Endothelial cell of umbilical vein (primary cell): ENCODE measurements at regions not wholly inside any gene's neighbourhood (a gene's known extent, or its start where the extent isn't known, plus 50 kb on each side); places are given as distances from the start of the nearest gene placed in this dataset.

Source experiments
- BruUV-seq: library from RNA; stranded (reverse); fragments of 400-500 nt; replicated peaks from 2 replicates; lab custom pipeline; 2021; lab: Mats Ljungman, UMichigan
- CTCF ChIA-PET: fragments of 300-600, 350-600 bp; sonication (Branson Sonifier 250); formaldehyde crosslinking; loops from one replicate; lab custom pipeline; 2021; ENCODE audit warnings: antibody characterized with exemption, inconsistent platforms; lab: Charles Lee
- POLR2A ChIA-PET: fragments of 300-600, 350-600 bp; sonication (Branson Sonifier 250); formaldehyde crosslinking; loops from one replicate; lab custom pipeline; 2021; ENCODE audit warnings: antibody characterized with exemption, inconsistent platforms; lab: Charles Lee
- DNase-seq: peaks from one replicate; pipeline ENCODE4 v3.0.0-alpha.2; 2011; ENCODE audit warnings: low read depth, low spot score
- FAIRE-seq: peaks from 2 replicates; lab custom pipeline; 2011; peaks lifted over from hg19 to GRCh38; lab: Jason Lieb, UNC
- H2AFZ ChIP-seq: 2 replicates; pipeline ENCODE4 v1.6.0; 2012; ENCODE audit warnings: low read depth, low read length, control low read depth, inconsistent platforms
- H3K27ac ChIP-seq: 2 replicates; pipeline ENCODE4 v1.5.1; 2011; ENCODE audit warnings: low read depth, mild to moderate bottlenecking, control low read depth, low read length, moderate library complexity; ENCODE audit not compliant: insufficient read depth
- H3K27me3 ChIP-seq, 2 experiments: 2 replicates each; pipeline versions ENCODE4 v1.6.0 to v1.6.1; 2011; ENCODE audit warnings: low read length in 2 of 2, mixed read lengths in 1 of 2; ENCODE audit not compliant: control insufficient read depth in 2 of 2, insufficient read depth in 2 of 2
- H3K36me3 ChIP-seq, 2 experiments: 2 replicates in 1 of 2; 3 replicates in 1 of 2; pipeline ENCODE4 v1.5.1; 2011; ENCODE audit warnings: low read length in 2 of 2, mild to moderate bottlenecking in 1 of 2, moderate library complexity in 1 of 2; ENCODE audit not compliant: control insufficient read depth in 2 of 2, insufficient read depth in 2 of 2; ENCODE audit errors: extremely low read depth in 1 of 2
- H3K4me1 ChIP-seq: 3 replicates; pipeline ENCODE4 v1.5.1; 2011; ENCODE audit warnings: mild to moderate bottlenecking, low read length; ENCODE audit not compliant: control insufficient read depth, insufficient read depth; ENCODE audit errors: extremely low read depth
- H3K4me2 ChIP-seq: 2 replicates; pipeline ENCODE4 v1.6.1; 2011; ENCODE audit warnings: low read length, control low read depth, mixed read lengths; ENCODE audit not compliant: insufficient read depth
- H3K4me3 ChIP-seq, 3 experiments: fragments of 200-600 bp in 1 of 3; sonication (generic), shearing (Covaris generic) in 1 of 3; replicated peaks in 1 of 3; 2 replicates each; pipeline ENCODE4 v1.5.1; 2011 to 2016; ENCODE audit warnings: control low read depth in 3 of 3, low read length in 3 of 3, mild to moderate bottlenecking in 2 of 3, inconsistent platforms in 1 of 3, low read depth in 1 of 3, moderate library complexity in 1 of 3; ENCODE audit not compliant: insufficient read depth in 1 of 3
- H3K79me2 ChIP-seq: 2 replicates; pipeline ENCODE4 v1.6.0; 2012; ENCODE audit warnings: low read length, inconsistent platforms; ENCODE audit not compliant: control insufficient read depth, insufficient read depth
- H3K9ac ChIP-seq: replicated peaks from 2 replicates; pipeline ENCODE3; 2011; ENCODE audit warnings: low read length, control low read depth; ENCODE audit not compliant: insufficient read depth; ENCODE audit errors: extremely low read depth
- H3K9me1 ChIP-seq: replicated peaks from 3 replicates; pipeline ENCODE4 v1.6.0; 2011; ENCODE audit warnings: mild to moderate bottlenecking, low read length; ENCODE audit not compliant: control insufficient read depth, insufficient read depth; ENCODE audit errors: extremely low read depth
- H3K9me3 ChIP-seq: replicated peaks from 2 replicates; pipeline ENCODE4 v1.5.1; 2012; ENCODE audit warnings: low read length, inconsistent platforms; ENCODE audit not compliant: control insufficient read depth, insufficient read depth
- H4K20me1 ChIP-seq: replicated peaks from 2 replicates; pipeline ENCODE3; 2011; ENCODE audit warnings: mild to moderate bottlenecking, low read length; ENCODE audit not compliant: control insufficient read depth, insufficient read depth; ENCODE audit errors: extremely low read depth
- EZH2 ChIP-seq: IDR thresholded peaks from 2 replicates; pipeline ENCODE4 v1.6.1; 2012; ENCODE audit warnings: borderline replicate concordance, low read depth, mild to moderate bottlenecking, moderate library complexity, low read length, inconsistent platforms; ENCODE audit not compliant: severe bottlenecking
- FOS ChIP-seq: IDR thresholded peaks from 2 replicates; pipeline ENCODE4 v1.6.1; 2011; ENCODE audit warnings: mild to moderate bottlenecking, low read length, moderate library complexity, borderline replicate concordance; ENCODE audit not compliant: insufficient read depth
- GATA2 ChIP-seq: IDR thresholded peaks from 2 replicates; pipeline ENCODE4 v1.7.0; 2011; ENCODE audit warnings: low read depth, mild to moderate bottlenecking, moderate library complexity, mixed read lengths, low read length; ENCODE audit not compliant: insufficient read length, insufficient read depth
- MYC ChIP-seq: IDR thresholded peaks from one replicate; pipeline ENCODE4 v1.6.1; 2011; ENCODE audit warnings: mild to moderate bottlenecking, low read depth, low read length
- POLR2A ChIP-seq: IDR thresholded peaks from 2 replicates; pipeline ENCODE4 v1.6.1; 2012; ENCODE audit warnings: low read depth, mild to moderate bottlenecking, control low read depth, low read length
- POLR2AphosphoS5 ChIP-seq: IDR thresholded peaks from 2 replicates; pipeline ENCODE4 v1.6.1; 2012; ENCODE audit warnings: low read depth, mild to moderate bottlenecking, control low read depth, low read length, moderate library complexity; ENCODE audit not compliant: insufficient read depth
- dilution Hi-C: fragments of 300-500 bp; cut with MboI; formaldehyde crosslinking; loops from one replicate; pipeline ENCODE4 v1.15.0; 2019; ENCODE audit warnings: low sequenced_read_pairs; ENCODE audit not compliant: extremely low pct_ligation_motif_present
- intact Hi-C: fragments of 100-400 bp; cut with micrococcal nuclease; formaldehyde crosslinking; loops from one replicate; pipeline ENCODE4 v1.10.0; 2022
- TF ChIP-seq, protein P1 (sequence below), 2 donors: IDR thresholded peaks; 1 replicate in 1 of 2; 2 replicates in 1 of 2; pipeline ENCODE4 v1.5.1; 2011; ENCODE audit warnings: low read length in 2 of 2, mild to moderate bottlenecking in 2 of 2, moderate library complexity in 2 of 2, control low read depth in 1 of 2, inconsistent platforms in 1 of 2, low read depth in 1 of 2; ENCODE audit not compliant: insufficient read depth in 1 of 2; ENCODE audit errors: extremely low read depth in 1 of 2

GRCh38 chr2:3968736-3969135 lies 265.4 kb downstream of the DCDC2C start:
- no peak for DNase-seq
- Histone ChIP-seq H3K4me2 (no peak overlapping the region), H3K4me1 (no peaks in the 10 kb centered on the region), H3K79me2 (no peaks in the 10 kb centered on the region), H3K36me3 (no peaks in the 10 kb centered on the region), H3K9me3 (no peaks in the 10 kb centered on the region), H3K9me1 (no peaks in the 10 kb centered on the region), H4K20me1 (no peaks in the 10 kb centered on the region), H2AFZ (no peak overlapping the region), H3K27me3 (no peaks in the 10 kb centered on the region), H3K9ac (no peak overlapping the region), H3K27ac (no peak overlapping the region), H3K4me3 (no peak overlapping the region)
- intact Hi-C loops, result no loop called here
- TF ChIP-seq, protein P1, sequence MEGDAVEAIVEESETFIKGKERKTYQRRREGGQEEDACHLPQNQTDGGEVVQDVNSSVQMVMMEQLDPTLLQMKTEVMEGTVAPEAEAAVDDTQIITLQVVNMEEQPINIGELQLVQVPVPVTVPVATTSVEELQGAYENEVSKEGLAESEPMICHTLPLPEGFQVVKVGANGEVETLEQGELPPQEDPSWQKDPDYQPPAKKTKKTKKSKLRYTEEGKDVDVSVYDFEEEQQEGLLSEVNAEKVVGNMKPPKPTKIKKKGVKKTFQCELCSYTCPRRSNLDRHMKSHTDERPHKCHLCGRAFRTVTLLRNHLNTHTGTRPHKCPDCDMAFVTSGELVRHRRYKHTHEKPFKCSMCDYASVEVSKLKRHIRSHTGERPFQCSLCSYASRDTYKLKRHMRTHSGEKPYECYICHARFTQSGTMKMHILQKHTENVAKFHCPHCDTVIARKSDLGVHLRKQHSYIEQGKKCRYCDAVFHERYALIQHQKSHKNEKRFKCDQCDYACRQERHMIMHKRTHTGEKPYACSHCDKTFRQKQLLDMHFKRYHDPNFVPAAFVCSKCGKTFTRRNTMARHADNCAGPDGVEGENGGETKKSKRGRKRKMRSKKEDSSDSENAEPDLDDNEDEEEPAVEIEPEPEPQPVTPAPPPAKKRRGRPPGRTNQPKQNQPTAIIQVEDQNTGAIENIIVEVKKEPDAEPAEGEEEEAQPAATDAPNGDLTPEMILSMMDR (IDR thresholded peaks at IDR 0.05; ENCODE audit: extremely low read depth in 1 of 2, insufficient read depth in 1 of 2, low read depth in 1 of 2, low read length in 2 of 2), result no peak
- TF ChIP-seq EZH2 (no peak), POLR2AphosphoS5 (no peak), POLR2A (no peak), FOS (no peak), MYC (no peak), GATA2 (no peak)
- POLR2A ChIA-PET, result no interaction called here
- no peak for FAIRE-seq
- CTCF ChIA-PET, result interaction anchor here (1.4 kb wide), 1 partner anchor 9 kb away, joined by 10 read pairs; no protein-coding TSS in a partner anchor
- BruUV-seq, result no TSS peak
- dilution Hi-C loops, result no loop called here
